Ishikawa (cell line): ENCODE measurements at regions not wholly inside any gene's neighbourhood (a gene's known extent, or its start where the extent isn't known, plus 50 kb on each side); places are given as distances from the start of the nearest gene placed in this dataset.

Experiments
- CEBPB ChIP-seq: IDR thresholded peaks from 2 replicates; pipeline ENCODE4 v1.6.1; 2012
- CREB1 ChIP-seq: IDR thresholded peaks from 2 replicates; pipeline ENCODE4 v1.6.1; 2012; ENCODE audit warnings: low read depth
- EGR1 ChIP-seq: IDR thresholded peaks from 2 replicates; pipeline ENCODE4 v1.6.1; 2012
- EP300 ChIP-seq: IDR thresholded peaks from 2 replicates; pipeline ENCODE4 v1.6.1; 2012; ENCODE audit warnings: borderline replicate concordance
- FOXM1 ChIP-seq: IDR thresholded peaks from 2 replicates; pipeline ENCODE4 v1.6.1; 2012; ENCODE audit warnings: low read depth, borderline replicate concordance
- MAX ChIP-seq: IDR thresholded peaks from 2 replicates; pipeline ENCODE4 v1.6.1; 2012
- NFIC ChIP-seq: IDR thresholded peaks from 2 replicates; pipeline ENCODE4 v1.6.1; 2012
- RAD21 ChIP-seq: IDR thresholded peaks from 2 replicates; pipeline ENCODE4 v1.6.1; 2012; ENCODE audit warnings: low read depth
- REST ChIP-seq: IDR thresholded peaks from 2 replicates; pipeline ENCODE4 v1.6.1; 2012; ENCODE audit warnings: low read depth, mild to moderate bottlenecking
- TAF1 ChIP-seq: IDR thresholded peaks from 2 replicates; pipeline ENCODE4 v1.6.1; 2012; ENCODE audit warnings: low read depth, mild to moderate bottlenecking
- TCF12 ChIP-seq: IDR thresholded peaks from 2 replicates; pipeline ENCODE4 v1.6.1; 2012; ENCODE audit warnings: low read depth
- TEAD4 ChIP-seq: IDR thresholded peaks from 2 replicates; pipeline ENCODE4 v1.6.1; 2012
- USF1 ChIP-seq: IDR thresholded peaks from 2 replicates; pipeline ENCODE4 v1.6.1; 2012
- YY1 ChIP-seq: IDR thresholded peaks from 2 replicates; pipeline ENCODE4 v1.6.1; 2012; ENCODE audit warnings: low read depth
- ZBTB7A ChIP-seq: IDR thresholded peaks from 2 replicates; pipeline ENCODE4 v1.6.1; 2012; ENCODE audit warnings: low read depth

- TF ChIP-seq NFIC (no peak), EP300 (no peak), EGR1 (no peak), TAF1 (no peak), RAD21 (no peak), ZBTB7A (no peak), REST (no peak), YY1 (no peak), FOXM1 (no peak), USF1 (no peak), TEAD4 (no peak), CEBPB (no peak), TCF12 (no peak), CREB1 (no peak), MAX (no peak)
These were observed 61.1 kb upstream of the HCCS start for GRCh38 chrX:11050013-11050412.

GRCh38 chrX:11053351-11053750 lies 57.8 kb upstream of the HCCS start:
- TF ChIP-seq YY1, result no peak
- TF ChIP-seq TAF1, result no peak
- TF ChIP-seq RAD21, result no peak
- no peak for TF ChIP-seq ZBTB7A
- no peak for TF ChIP-seq TCF12
- TF ChIP-seq CREB1, result no peak
- TF ChIP-seq NFIC, result no peak
- no peak for TF ChIP-seq CEBPB
- no peak for TF ChIP-seq MAX
- no peak for TF ChIP-seq EGR1

- TF ChIP-seq NFIC (no peak), CREB1 (no peak), TCF12 (no peak), TAF1 (no peak)
These were observed 54.6 kb upstream of the HCCS start for GRCh38 chrX:11056322-11057176.

- TF ChIP-seq ZBTB7A (no peak), YY1 (no peak), EGR1 (no peak), USF1 (no peak), EP300 (no peak), CREB1 (no peak), REST (no peak), MAX (no peak), RAD21 (no peak), FOXM1 (no peak), CEBPB (no peak), TEAD4 (no peak), TCF12 (no peak), TAF1 (no peak), NFIC (no peak)
These were observed 51.2 kb upstream of the HCCS start for GRCh38 chrX:11059933-11060332.
